Ascending aorta (tissue), 2 donors: ENCODE measurements at regions not wholly inside any gene's neighbourhood (a gene's known extent, or its start where the extent isn't known, plus 50 kb on each side); places are given as distances from the start of the nearest gene placed in this dataset.

ENCODE experiments used
- DNase-seq, 2 donors: peaks; one replicate each; pipeline ENCODE4 v3.0.0-alpha.2; 2019; ENCODE audit warnings: low spot score in 2 of 2
- H3K27ac ChIP-seq, 2 donors: fragments of 200-600 bp; sonication (generic); one replicate each; pipeline ENCODE4 v1.5.1; 2016 to 2017; ENCODE audit warnings: mild to moderate bottlenecking in 1 of 2
- H3K27me3 ChIP-seq: fragments of 200-600 bp; sonication (generic); one replicate; pipeline ENCODE4 v1.5.1; 2017
- H3K36me3 ChIP-seq, 2 donors: fragments of 200-600 bp; sonication (generic); one replicate each; pipeline ENCODE4 v1.5.1; 2016
- H3K4me1 ChIP-seq, 2 donors: fragments of 200-600 bp; sonication (generic); one replicate each; pipeline ENCODE4 v1.5.1; 2016 to 2017; ENCODE audit warnings: mild to moderate bottlenecking in 1 of 2
- H3K4me3 ChIP-seq, 2 donors: fragments of 200-600 bp; sonication (generic); one replicate each; pipeline ENCODE4 v1.5.1; 2016 to 2017; ENCODE audit warnings: mild to moderate bottlenecking in 1 of 2
- H3K9me3 ChIP-seq, 2 donors: fragments of 200-600 bp; sonication (generic); one replicate each; pipeline ENCODE4 v1.5.1; 2016
- intact Hi-C: fragments of 100-400 bp; cut with DNase I; formaldehyde crosslinking; loops from one replicate; pipeline ENCODE4 v1.15.1; 2023
- TF ChIP-seq, protein P1 (sequence below), 3 experiments: fragments of 200-600 bp in 2 of 3; fragments of 450-650 bp in 1 of 3; sonication (generic) in 2 of 3; IDR thresholded peaks; one replicate each; pipeline ENCODE4 v1.5.1; 2016 to 2019; ENCODE audit warnings: antibody characterized with exemption in 3 of 3, mild to moderate bottlenecking in 1 of 3, moderate library complexity in 1 of 3

DNA sequence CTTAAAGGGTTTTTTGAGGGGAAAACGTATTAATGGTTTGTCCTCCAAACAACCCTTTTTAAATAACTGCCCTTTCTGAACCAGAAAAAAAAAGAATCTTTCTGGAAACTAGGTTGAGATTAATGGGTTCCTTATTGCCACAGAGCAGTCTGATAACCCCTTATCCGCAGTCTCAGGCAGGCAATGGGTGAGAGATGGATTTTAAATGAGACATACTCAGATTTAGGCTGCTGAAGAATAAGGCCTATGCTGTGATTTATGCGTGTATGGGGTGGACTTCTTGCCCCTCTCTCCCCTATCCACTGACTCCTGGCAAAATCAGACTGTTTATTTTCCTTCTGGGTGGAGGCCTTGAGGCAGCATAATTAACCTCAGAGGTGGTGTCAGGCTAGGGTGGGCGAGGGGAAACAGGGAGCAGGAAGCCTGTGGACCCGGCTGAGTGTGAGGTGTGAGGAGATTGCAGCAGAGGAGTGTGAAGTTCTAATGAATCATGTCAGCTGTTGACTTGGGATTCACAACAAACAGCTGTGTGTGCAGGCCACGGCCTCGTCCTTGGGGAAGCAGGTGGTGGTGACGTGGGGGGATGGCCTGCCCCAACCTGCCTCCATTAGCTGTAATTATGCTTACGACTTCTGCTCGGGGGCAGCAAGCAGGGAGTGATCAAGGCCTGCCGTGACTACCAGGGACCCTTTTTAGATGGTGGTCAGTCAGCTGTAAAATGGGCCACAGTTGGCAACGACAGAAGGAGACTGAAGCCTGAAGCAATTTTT, 196.4 kb downstream of the SEMA6A start:
- no peak overlapping the region for H3K27ac ChIP-seq
- no peak overlapping the region for H3K4me3 ChIP-seq
- intact Hi-C loops, result no loop called here
- H3K9me3 ChIP-seq, result no peaks in the 10 kb centered on the region
- no peak for DNase-seq
- TF ChIP-seq, protein P1, sequence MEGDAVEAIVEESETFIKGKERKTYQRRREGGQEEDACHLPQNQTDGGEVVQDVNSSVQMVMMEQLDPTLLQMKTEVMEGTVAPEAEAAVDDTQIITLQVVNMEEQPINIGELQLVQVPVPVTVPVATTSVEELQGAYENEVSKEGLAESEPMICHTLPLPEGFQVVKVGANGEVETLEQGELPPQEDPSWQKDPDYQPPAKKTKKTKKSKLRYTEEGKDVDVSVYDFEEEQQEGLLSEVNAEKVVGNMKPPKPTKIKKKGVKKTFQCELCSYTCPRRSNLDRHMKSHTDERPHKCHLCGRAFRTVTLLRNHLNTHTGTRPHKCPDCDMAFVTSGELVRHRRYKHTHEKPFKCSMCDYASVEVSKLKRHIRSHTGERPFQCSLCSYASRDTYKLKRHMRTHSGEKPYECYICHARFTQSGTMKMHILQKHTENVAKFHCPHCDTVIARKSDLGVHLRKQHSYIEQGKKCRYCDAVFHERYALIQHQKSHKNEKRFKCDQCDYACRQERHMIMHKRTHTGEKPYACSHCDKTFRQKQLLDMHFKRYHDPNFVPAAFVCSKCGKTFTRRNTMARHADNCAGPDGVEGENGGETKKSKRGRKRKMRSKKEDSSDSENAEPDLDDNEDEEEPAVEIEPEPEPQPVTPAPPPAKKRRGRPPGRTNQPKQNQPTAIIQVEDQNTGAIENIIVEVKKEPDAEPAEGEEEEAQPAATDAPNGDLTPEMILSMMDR (IDR thresholded peaks at IDR 0.05), result no peak
- H3K4me1 ChIP-seq, result no peaks in the 10 kb centered on the region
- H3K27me3 ChIP-seq, result no peaks in the 10 kb centered on the region
- H3K36me3 ChIP-seq, result no peaks in the 10 kb centered on the region

DNA sequence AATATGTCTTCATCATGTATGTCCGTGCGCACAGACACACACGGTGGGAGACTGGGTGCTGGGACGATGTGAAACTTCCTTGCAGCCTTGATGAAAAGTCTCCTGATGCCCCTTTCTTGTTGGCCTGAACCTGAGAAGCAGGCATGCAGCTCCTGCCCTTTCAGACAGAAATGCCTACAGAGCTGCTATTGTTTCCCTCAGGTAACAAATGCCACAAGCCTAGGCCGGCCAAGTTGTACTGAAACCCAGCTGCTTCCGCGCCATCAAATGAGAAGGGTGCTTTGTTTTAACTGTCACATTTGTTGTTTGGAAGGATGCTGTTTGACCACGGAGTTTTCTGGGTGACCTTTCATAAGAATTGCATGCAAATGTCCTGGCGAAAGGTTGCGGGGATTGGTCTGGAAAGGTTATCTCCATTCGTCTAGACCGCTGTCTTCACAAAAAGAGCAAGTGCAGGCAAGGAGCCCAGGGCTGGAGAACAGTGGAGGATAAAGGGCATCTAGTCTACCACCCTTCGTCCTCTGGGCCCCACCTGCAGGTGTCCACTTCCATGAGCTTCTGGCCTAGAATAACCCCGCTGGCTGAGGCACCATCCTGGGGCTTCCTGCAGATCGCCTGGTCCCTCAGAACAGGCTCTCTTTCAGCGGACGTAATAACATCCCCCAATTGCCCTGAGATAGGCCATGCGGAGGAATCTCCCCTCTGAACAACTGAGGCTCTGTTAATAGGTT, 197.2 kb downstream of the SEMA6A start:
- H3K9me3 ChIP-seq, result no peaks in the 10 kb centered on the region
- no peaks in the 10 kb centered on the region for H3K4me1 ChIP-seq
- no peak overlapping the region for H3K4me3 ChIP-seq
- intact Hi-C loops, result no loop called here
- no peaks in the 10 kb centered on the region for H3K27me3 ChIP-seq
- H3K36me3 ChIP-seq, result no peaks in the 10 kb centered on the region
- TF ChIP-seq, protein P1 (IDR thresholded peaks at IDR 0.05), result no peak
- no peak for DNase-seq
- H3K27ac ChIP-seq, result no peak overlapping the region

DNA sequence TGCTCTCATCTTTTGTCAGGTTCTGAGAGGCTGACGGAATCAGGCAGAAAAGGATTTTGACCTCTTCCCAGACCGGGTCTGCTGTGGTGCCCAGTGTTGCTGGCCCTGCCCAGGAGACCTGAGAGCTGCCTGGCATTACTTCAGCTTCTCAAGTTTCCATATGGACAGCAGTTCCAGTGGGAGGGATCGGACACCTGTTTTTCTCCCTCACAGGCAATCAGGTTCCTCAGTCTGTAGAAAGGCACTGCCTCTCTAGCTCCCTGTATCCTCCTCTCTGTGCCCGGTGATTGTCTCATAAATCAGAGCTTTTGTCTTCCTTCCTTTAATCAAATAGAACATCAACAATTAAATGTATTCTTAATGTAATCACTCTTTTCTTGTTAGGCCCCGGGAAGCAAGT, 198.7 kb downstream of the SEMA6A start:
- no peaks in the 10 kb centered on the region for H3K9me3 ChIP-seq
- H3K27ac ChIP-seq, result no peak overlapping the region
- TF ChIP-seq, protein P1 (IDR thresholded peaks at IDR 0.05), result no peak
- DNase-seq, result no peak
- H3K27me3 ChIP-seq, result no peaks in the 10 kb centered on the region
- intact Hi-C loops, result no loop called here
- H3K4me3 ChIP-seq, result no peak overlapping the region
- no peaks in the 10 kb centered on the region for H3K36me3 ChIP-seq
- no peaks in the 10 kb centered on the region for H3K4me1 ChIP-seq

DNA sequence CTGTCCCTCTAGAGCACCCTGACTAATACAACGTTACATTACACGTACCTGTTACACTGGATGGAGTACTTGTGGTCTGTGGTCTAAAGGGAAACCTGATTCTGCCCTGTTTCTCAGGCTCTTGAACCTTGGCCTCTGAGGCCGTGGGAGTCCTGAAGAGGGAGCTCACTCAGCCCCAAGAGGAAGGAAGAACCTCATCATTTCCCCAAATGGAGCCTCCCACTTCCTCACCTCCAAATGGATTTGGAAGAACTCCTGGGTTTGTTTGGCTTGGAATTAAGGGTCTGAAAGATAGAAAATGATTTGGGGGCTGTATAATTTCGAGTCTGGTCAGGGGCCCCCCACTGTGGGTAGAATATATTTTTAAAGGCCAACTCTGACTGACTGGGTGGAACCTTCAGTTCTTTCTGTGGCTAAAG, 200.2 kb downstream of the SEMA6A start:
- H3K27ac ChIP-seq, result no peak overlapping the region
- H3K4me3 ChIP-seq, result no peak overlapping the region
- H3K4me1 ChIP-seq, result no peaks in the 10 kb centered on the region
- no peaks in the 10 kb centered on the region for H3K27me3 ChIP-seq
- no peak for DNase-seq
- no peaks in the 10 kb centered on the region for H3K9me3 ChIP-seq
- intact Hi-C loops, result no loop called here
- H3K36me3 ChIP-seq, result no peaks in the 10 kb centered on the region
- TF ChIP-seq, protein P1 (IDR thresholded peaks at IDR 0.05), result no peak

DNA sequence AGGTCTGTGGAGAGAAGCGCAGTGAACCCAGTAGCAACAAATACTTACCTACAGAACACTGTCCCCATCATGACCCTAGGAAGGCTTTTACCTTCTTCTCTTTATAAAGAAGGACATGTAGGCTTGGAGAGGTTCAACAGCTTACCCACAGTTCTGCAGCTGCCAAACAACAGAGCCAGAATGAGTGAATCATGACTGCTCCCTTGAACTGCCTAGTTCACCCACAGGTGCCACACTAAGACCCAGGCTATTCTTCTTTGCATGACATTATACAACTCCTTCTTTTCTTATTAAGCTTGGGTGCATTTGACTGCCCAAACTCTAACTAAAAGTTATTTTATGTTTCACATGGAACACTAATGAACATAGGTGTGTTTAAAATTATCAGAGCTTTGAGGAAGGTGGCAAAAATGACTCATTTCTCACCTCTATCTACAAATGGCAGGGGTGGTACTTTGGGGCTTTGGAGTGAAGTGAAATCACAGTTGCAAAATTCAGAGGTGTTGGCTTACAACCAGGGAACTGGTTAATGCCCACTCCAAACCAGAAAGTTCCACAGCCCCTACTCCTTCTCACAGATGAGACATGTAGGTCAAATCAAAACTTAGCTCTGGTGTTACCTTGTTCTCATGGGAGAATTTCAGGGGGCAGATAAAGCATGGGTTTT, 201.6 kb downstream of the SEMA6A start:
- no peaks in the 10 kb centered on the region for H3K27me3 ChIP-seq
- TF ChIP-seq, protein P1 (IDR thresholded peaks at IDR 0.05), result no peak
- no peaks in the 10 kb centered on the region for H3K9me3 ChIP-seq
- DNase-seq, result no peak
- no peak overlapping the region for H3K27ac ChIP-seq
- intact Hi-C loops, result no loop called here
- no peaks in the 10 kb centered on the region for H3K36me3 ChIP-seq
- no peaks in the 10 kb centered on the region for H3K4me1 ChIP-seq
- H3K4me3 ChIP-seq, result no peak overlapping the region
